Neural cell (in vitro differentiated cells): ENCODE measurements at regions not wholly inside any gene's neighbourhood (a gene's known extent, or its start where the extent isn't known, plus 50 kb on each side); places are given as distances from the start of the nearest gene placed in this dataset.

Experiments
- H2AFZ ChIP-seq: fragments of 200-600, 300-800 bp; sonication (generic), shearing (Covaris generic); 2 replicates; pipeline ENCODE4 v1.6.0; 2014; ENCODE audit warnings: low read depth, mild to moderate bottlenecking, antibody characterized with exemption, low read length, moderate library complexity
- H3F3A ChIP-seq: fragments of 200-600 bp; shearing (Covaris generic); 2 replicates; pipeline ENCODE4 v1.6.1; 2016; ENCODE audit warnings: mild to moderate bottlenecking, moderate library complexity, mixed read lengths, antibody characterized with exemption, low read length; ENCODE audit not compliant: insufficient read depth, poor library complexity, severe bottlenecking
- H3K27ac ChIP-seq: fragments of 200-600, 300-800 bp; sonication (generic), shearing (Covaris generic); 2 replicates; pipeline ENCODE4 v1.5.1; 2014; ENCODE audit warnings: mild to moderate bottlenecking, low read length, moderate library complexity
- H3K27me3 ChIP-seq: fragments of 300-800, 200-600 bp; sonication (generic), shearing (Covaris generic); 2 replicates; pipeline ENCODE4 v1.6.0; 2014; ENCODE audit warnings: mild to moderate bottlenecking, low read depth, low read length, moderate library complexity; ENCODE audit not compliant: insufficient read depth
- H3K36me3 ChIP-seq: fragments of 300-800, 200-600 bp; sonication (generic), shearing (Covaris generic); 2 replicates; pipeline ENCODE4 v1.5.1; 2014; ENCODE audit warnings: mild to moderate bottlenecking, antibody characterized with exemption, low read length, moderate library complexity; ENCODE audit not compliant: insufficient read depth
- H3K4me2 ChIP-seq: fragments of 300-800, 200-600 bp; sonication (generic), shearing (Covaris generic); 2 replicates; pipeline ENCODE4 v1.6.0; 2014; ENCODE audit warnings: mild to moderate bottlenecking, low read length
- H3K4me3 ChIP-seq: fragments of 300-800, 200-600 bp; sonication (generic), shearing (Covaris generic); 2 replicates; pipeline ENCODE4 v1.5.1; 2014; ENCODE audit warnings: mild to moderate bottlenecking, low read length, moderate library complexity
- H3K79me2 ChIP-seq: fragments of 200-600 bp; shearing (Covaris generic); replicated peaks from 2 replicates; pipeline ENCODE4 v1.6.0; 2014; ENCODE audit warnings: mild to moderate bottlenecking, low read length, moderate library complexity; ENCODE audit not compliant: insufficient read depth
- H3K9ac ChIP-seq: fragments of 300-800, 200-600 bp; sonication (generic), shearing (Covaris generic); 2 replicates; pipeline ENCODE4 v1.6.1; 2016; ENCODE audit warnings: mild to moderate bottlenecking, low read length, mixed read lengths
- H3K9me2 ChIP-seq: fragments of 200-600 bp; shearing (Covaris generic); 2 replicates; pipeline ENCODE4 v1.6.1; 2016; ENCODE audit warnings: mild to moderate bottlenecking, low read length, mixed read lengths; ENCODE audit not compliant: insufficient read depth
- H3K9me3 ChIP-seq: fragments of 200-600, 300-800 bp; sonication (generic), shearing (Covaris generic); 2 replicates; pipeline ENCODE4 v1.6.1; 2016; ENCODE audit warnings: mild to moderate bottlenecking, mixed run types, low read length, moderate library complexity, mixed read lengths
- H4K20me1 ChIP-seq: fragments of 200-600 bp; shearing (Covaris generic); 2 replicates; pipeline ENCODE4 v1.6.1; 2016; ENCODE audit warnings: mild to moderate bottlenecking, mixed run types; ENCODE audit not compliant: insufficient read depth
- CTCF ChIP-seq: fragments of 450-650 bp; IDR thresholded peaks from 2 replicates; pipeline ENCODE4 v1.5.1; 2014; ENCODE audit warnings: antibody characterized with exemption, mild to moderate bottlenecking, moderate library complexity; ENCODE audit not compliant: poor library complexity, severe bottlenecking
- EP300 ChIP-seq: fragments of 450-650 bp; conservative IDR thresholded peaks from 2 replicates; pipeline ENCODE4 v1.6.1; 2014; ENCODE audit warnings: antibody characterized with exemption, mild to moderate bottlenecking, moderate library complexity; ENCODE audit not compliant: poor library complexity, severe bottlenecking
- EZH2 ChIP-seq: fragments of 200-600, 300-800 bp; shearing (Covaris generic), sonication (generic); IDR thresholded peaks from 2 replicates; pipeline ENCODE4 v1.6.1; 2014; ENCODE audit warnings: antibody characterized with exemption, low read length, borderline replicate concordance, mild to moderate bottlenecking; ENCODE audit not compliant: insufficient read depth, poor library complexity, severe bottlenecking
- MXI1 ChIP-seq: fragments of 450-650 bp; conservative IDR thresholded peaks from 2 replicates; pipeline ENCODE4 v1.6.1; 2014; ENCODE audit warnings: antibody characterized with exemption, mild to moderate bottlenecking; ENCODE audit not compliant: poor library complexity, severe bottlenecking
- POLR2AphosphoS5 ChIP-seq: IDR thresholded peaks from 2 replicates; pipeline ENCODE4 v1.6.1; 2012
- RAD21 ChIP-seq: fragments of 450-650 bp; conservative IDR thresholded peaks from 2 replicates; pipeline ENCODE4 v1.6.1; 2014; ENCODE audit warnings: antibody characterized with exemption, mild to moderate bottlenecking, moderate library complexity
- SMC3 ChIP-seq: fragments of 450-650 bp; conservative IDR thresholded peaks from 2 replicates; pipeline ENCODE4 v1.6.1; 2014; ENCODE audit warnings: antibody characterized with exemption, mild to moderate bottlenecking, moderate library complexity; ENCODE audit not compliant: poor library complexity
- TAF1 ChIP-seq: IDR thresholded peaks from 2 replicates; pipeline ENCODE4 v1.6.1; 2012; ENCODE audit warnings: low read depth
- TF ChIP-seq, protein P1 (sequence below): IDR thresholded peaks from 2 replicates; pipeline ENCODE4 v1.6.1; 2012; ENCODE audit warnings: borderline replicate concordance

GRCh38 chr12:91874086-91874865 lies 271.4 kb downstream of the BTG1 start:
- Histone ChIP-seq H2AFZ (no peak overlapping the region), H3K36me3 (no peaks in the 10 kb centered on the region), H3F3A (no peaks in the 10 kb centered on the region), H3K27ac (no peak overlapping the region), H3K9me3 (no peaks in the 10 kb centered on the region), H3K4me3 (no peak overlapping the region), H3K4me2 (no peak overlapping the region), H3K9ac (no peak overlapping the region), H3K27me3 (no peaks in the 10 kb centered on the region), H3K9me2 (no peaks in the 10 kb centered on the region), H4K20me1 (no peaks in the 10 kb centered on the region), H3K79me2 (no peaks in the 10 kb centered on the region)
- TF ChIP-seq SMC3, result no peak
- TF ChIP-seq, protein P1, sequence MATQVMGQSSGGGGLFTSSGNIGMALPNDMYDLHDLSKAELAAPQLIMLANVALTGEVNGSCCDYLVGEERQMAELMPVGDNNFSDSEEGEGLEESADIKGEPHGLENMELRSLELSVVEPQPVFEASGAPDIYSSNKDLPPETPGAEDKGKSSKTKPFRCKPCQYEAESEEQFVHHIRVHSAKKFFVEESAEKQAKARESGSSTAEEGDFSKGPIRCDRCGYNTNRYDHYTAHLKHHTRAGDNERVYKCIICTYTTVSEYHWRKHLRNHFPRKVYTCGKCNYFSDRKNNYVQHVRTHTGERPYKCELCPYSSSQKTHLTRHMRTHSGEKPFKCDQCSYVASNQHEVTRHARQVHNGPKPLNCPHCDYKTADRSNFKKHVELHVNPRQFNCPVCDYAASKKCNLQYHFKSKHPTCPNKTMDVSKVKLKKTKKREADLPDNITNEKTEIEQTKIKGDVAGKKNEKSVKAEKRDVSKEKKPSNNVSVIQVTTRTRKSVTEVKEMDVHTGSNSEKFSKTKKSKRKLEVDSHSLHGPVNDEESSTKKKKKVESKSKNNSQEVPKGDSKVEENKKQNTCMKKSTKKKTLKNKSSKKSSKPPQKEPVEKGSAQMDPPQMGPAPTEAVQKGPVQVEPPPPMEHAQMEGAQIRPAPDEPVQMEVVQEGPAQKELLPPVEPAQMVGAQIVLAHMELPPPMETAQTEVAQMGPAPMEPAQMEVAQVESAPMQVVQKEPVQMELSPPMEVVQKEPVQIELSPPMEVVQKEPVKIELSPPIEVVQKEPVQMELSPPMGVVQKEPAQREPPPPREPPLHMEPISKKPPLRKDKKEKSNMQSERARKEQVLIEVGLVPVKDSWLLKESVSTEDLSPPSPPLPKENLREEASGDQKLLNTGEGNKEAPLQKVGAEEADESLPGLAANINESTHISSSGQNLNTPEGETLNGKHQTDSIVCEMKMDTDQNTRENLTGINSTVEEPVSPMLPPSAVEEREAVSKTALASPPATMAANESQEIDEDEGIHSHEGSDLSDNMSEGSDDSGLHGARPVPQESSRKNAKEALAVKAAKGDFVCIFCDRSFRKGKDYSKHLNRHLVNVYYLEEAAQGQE, result no peak
- TF ChIP-seq TAF1, result no peak
- TF ChIP-seq RAD21, result no peak
- TF ChIP-seq EP300, result no peak
- TF ChIP-seq CTCF, result no peak
- TF ChIP-seq EZH2, result no peak
- TF ChIP-seq POLR2AphosphoS5, result no peak
- no peak for TF ChIP-seq MXI1

GRCh38 chr12:91871751-91872150 lies 273.9 kb downstream of the BTG1 start:
- no peaks in the 10 kb centered on the region for H3F3A ChIP-seq
- no peaks in the 10 kb centered on the region for H3K36me3 ChIP-seq
- H4K20me1 ChIP-seq, result no peaks in the 10 kb centered on the region
- no peak overlapping the region for H3K9ac ChIP-seq
- no peaks in the 10 kb centered on the region for H3K9me3 ChIP-seq
- TF ChIP-seq POLR2AphosphoS5 (no peak), EP300 (no peak), RAD21 (no peak), EZH2 (no peak), SMC3 (no peak), MXI1 (no peak), CTCF (no peak), TAF1 (no peak)
- TF ChIP-seq, protein P1, result no peak
- H3K27me3 ChIP-seq, result no peaks in the 10 kb centered on the region
- no peak overlapping the region for H3K27ac ChIP-seq
- H3K79me2 ChIP-seq, result no peaks in the 10 kb centered on the region
- no peak overlapping the region for H2AFZ ChIP-seq
- no peaks in the 10 kb centered on the region for H3K9me2 ChIP-seq
- no peak overlapping the region for H3K4me2 ChIP-seq
- no peak overlapping the region for H3K4me3 ChIP-seq
